Right ventricle myocardium superior (tissue), 1 donor: ENCODE measurements at regions not wholly inside any gene's neighbourhood (a gene's known extent, or its start where the extent isn't known, plus 50 kb on each side); places are given as distances from the start of the nearest gene placed in this dataset.
"Not testable (repeated sequence)": the region's sequence is repeated elsewhere in the genome, so short reads cannot be mapped to it uniquely, and the experiment has no call there.

Source experiments
- ATAC-seq: fragments of 200-7000 bp; cut with Tn5 transposase; one replicate; pipeline ENCODE4 v1.9.1; 2020; ENCODE audit warnings: mild to moderate bottlenecking; ENCODE audit not compliant: poor library complexity
- DNase-seq: peaks from one replicate; pipeline ENCODE4 v3.0.0-alpha.2; 2020
- intact Hi-C: fragments of 100-400 bp; cut with DNase I; formaldehyde crosslinking; loops from one replicate; pipeline ENCODE4 v1.11.2; 2022
- donor health status: DM: no; HTN: yes; CAD: no; lungs with severe emphysema.

DNA sequence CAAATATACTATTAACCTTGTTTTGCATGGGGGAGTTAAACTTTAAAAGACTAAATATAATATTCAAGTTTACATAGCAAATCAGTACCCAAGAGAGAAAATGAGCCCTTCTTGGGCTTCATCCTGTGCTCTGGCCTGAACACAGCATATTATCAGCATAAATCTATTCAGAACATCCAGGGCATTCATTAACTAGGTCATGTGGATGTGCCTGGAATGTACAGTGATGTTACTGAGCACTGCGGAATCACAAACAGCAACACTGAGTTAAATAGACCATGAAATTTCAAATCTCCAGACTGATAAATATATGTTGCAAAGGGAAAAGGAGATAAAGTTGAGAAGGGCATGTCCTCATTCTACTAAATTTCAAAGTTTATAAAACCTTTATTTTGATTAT lies 426.4 kb downstream of the AASDHPPT start:
- intact Hi-C loops, result no loop called here
- DNase-seq, result no peak
- ATAC-seq, result no peak

DNA sequence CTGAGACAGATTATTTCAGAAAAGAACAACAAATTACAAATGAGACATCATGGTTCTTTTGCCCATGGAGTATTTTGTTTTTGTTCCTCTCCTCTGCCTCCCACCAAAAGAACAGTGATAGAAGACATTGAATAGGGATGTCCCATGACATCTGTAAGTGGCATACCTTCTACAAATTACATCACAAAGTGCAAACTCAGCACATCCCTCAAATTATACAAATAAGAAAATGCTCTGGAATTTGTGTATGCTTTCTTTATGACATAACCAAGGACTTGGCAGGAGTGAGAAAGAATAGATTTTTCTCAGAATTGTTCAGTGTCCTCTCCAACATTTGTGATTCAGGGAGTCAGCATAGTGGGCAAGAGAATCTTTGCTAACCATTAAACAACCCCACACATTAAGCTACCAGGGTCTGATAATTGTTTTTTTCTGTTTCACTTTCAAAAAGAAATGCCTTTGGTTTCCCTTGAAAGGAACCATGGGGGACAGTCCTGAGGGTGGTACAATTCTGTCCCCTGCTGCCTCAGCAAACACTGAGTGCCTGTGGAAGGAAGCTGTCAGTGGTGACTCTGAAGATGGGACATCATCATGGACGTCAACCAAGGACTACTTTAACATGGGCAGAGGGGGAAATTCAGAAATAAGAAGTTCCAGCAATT lies 430.3 kb downstream of the AASDHPPT start:
- no peak for DNase-seq
- intact Hi-C loops, result no loop called here
- ATAC-seq, result no peak

DNA sequence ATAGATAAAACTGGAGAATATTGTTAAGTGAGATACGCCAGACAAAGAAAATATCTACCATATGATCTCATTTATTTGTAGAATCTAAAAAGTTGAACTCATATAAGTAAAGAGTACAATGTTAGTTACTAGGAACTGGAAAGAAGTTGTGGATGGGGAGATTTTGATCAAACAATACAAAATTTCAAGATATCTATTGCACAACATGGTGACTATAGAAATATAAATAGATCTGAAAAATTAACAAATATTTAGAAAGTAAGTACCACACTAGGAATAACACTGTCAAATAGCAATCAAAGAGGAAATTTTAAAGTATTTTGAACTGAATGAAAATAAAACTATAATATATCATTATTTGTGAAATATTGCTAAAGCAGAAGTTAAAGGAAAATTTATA lies 437.2 kb downstream of the AASDHPPT start:
- no peak for ATAC-seq
- intact Hi-C loops, result no loop called here

DNA sequence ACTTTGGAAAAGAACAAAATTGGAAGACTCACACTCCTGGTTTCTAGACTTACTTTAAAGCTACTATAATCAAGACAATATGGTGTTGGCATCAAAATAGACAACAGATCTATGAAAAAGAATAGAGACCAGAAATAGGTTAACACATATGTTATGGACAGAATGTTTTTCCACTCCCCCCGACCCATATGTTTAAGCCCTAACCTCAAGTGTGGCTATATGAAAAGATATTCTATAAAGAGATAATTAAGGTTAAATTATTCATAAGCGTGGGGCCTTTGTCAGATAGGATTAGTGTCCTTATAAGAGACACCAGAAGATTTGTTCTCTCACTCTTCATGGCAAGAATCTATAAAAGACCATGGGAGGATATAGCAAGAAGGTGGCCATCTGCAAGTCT lies 440.0 kb downstream of the AASDHPPT start:
- no peak for ATAC-seq
- intact Hi-C loops, result no loop called here
- DNase-seq, result no peak

More for the DNA sequence above, 437.2 kb downstream of the AASDHPPT start:
- DNase-seq, result no peak

DNA sequence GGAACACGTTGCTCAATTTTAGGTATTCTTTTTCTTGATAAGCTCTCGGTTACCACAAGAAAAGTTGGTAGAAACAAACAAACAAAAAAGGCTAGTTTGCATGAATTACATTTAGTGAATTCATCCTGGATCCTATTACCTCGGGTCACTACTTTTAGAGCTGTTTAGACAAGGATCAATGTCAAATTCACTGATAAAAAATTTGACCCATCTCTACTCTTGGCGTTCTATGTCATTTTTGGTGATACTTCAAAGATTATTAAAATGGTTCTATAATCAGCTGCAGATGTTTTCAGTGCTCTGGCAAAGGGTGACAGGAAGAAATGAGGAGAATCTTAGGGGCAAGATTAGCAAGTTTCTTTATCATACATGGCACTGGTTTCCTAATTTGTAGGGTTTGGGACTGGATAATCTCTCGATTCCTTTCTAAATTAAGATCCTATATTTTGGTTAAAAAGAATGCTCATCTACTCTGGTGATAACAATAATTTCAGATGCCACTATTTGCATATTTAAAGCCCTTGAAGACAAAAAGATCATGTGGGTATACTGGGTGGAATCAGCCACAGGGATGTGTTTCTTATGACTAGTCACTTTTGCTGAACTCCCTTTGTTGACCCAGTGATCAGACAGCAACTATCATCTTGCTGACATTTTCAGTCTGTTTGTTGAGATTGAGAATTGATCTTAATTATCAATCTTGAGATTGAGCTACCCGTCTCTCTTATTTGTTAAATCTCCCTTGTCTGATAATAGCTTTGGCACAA lies 442.9 kb downstream of the AASDHPPT start:
- ATAC-seq (no peak), DNase-seq (no peak)
- intact Hi-C loops, result no loop called here

DNA sequence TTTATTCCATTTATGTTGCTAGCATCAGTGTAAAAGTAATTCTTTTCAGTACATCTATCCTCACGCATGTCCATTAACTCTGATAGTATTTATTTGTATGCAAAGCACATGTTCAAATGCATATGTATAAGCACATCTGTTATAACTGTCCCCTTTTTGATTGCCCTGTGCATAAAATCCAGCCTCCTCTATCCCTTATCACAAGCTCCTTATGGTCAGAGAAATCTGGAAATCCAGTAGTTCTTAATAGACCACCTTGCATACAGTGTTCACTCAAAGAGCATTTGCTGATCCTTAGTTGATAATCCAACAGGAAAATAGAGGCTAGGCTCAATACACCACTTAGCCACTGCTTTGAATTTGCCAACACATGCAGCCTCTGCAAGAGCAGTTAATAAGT lies 443.5 kb downstream of the AASDHPPT start:
- DNase-seq (no peak), ATAC-seq (no peak)
- intact Hi-C loops, result no loop called here

DNA sequence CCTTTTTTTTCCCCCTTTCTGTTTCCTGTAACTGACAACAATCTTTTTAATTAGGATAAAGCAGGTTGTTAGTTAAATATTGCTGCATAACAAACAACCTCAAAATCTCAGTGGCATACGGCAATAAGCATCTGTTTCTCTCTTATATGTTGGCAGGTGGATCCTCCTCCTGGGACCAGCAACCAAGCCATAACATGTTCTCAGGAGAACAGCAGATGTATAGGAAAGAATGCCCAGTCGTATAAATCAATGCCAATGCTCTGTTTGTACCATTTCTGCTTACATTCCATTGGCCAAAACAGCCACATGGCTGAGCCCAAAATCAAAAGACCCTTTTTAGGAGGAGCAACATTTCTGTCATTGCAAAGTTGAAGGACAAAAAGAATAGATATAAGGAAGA lies 445.7 kb downstream of the AASDHPPT start:
- intact Hi-C loops, result no loop called here
- ATAC-seq (no peak), DNase-seq (no peak)

DNA sequence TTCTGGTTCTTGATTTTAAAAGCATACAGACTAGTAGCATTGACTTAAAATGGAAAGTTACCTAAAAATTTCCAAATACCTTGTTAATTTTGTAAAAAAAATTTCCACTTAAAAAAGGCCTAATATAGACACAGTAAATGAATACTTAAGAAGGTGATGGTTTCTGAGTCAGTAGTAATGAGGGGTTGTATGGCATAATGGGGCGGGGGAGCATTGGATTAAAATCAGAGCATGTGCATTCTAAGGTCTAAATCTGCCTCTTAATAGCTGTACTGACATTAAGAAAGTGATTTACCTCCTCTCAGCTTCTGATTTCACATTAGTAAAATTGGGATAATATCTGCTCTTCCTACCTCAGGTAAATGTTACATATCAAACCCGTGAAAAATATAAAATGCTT lies 446.5 kb downstream of the AASDHPPT start:
- no peak for ATAC-seq
- intact Hi-C loops, result no loop called here
- no peak for DNase-seq

DNA sequence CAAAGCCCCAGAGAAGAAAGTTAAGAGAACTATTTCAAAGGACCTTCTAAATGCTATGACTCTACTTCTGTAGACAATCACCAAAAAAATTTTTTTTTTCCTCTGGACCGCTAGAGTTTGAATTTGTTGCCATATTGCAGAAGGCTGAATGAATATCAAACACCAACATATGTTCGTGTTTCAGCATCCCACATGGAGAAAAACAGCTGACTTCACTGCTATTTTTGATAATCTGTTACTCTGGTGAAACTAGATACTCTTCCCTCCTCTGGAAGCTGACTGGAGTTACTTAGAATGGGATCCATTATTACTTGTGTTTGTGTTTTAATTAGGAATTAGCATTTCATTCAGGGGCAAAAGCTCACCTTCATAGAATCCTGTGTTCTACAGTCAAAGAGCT lies 447.0 kb downstream of the AASDHPPT start:
- DNase-seq (no peak), ATAC-seq (no peak)
- intact Hi-C loops, result no loop called here

DNA sequence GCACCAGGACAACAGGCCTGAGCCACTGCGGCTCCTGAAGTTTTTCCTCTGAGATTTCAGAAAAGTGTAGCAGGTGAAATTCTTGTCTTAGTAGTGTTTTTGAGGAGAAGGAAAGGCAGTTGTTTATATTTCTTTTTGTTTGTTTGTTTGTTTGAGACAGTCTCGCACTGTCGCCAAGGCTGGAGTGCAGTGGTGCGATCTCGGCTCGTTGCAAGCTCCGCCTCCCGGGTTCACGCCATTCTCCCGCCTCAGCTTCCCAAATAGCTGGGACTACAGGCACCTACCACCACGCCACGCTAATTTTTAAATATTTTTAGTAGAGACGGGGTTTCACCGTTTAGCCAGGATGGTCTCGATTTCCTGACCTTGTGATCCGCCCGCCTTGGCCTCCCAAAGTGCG lies 454.2 kb downstream of the AASDHPPT start:
- intact Hi-C loops, DNase-seq, ATAC-seq: not testable (repeated sequence)

DNA sequence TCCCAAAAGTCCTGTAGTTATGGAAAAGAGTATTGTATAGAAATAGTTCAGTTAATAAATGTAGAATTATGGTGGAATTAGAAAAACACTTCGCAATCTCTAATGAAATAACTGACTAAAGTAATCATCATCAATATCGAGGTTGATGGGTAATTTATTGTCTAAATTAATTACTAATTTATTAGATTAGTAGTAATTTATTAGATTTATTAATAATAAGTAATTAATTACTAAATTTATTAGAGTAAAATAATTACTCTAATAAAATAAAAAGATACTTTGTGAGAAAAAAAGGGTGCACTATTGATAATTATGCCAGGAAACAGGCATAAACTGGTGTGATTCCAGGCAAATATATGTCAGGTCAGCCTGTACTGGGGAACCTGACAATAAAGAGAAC lies 455.6 kb downstream of the AASDHPPT start:
- ATAC-seq (no peak), DNase-seq (no peak)
- intact Hi-C loops, result no loop called here

DNA sequence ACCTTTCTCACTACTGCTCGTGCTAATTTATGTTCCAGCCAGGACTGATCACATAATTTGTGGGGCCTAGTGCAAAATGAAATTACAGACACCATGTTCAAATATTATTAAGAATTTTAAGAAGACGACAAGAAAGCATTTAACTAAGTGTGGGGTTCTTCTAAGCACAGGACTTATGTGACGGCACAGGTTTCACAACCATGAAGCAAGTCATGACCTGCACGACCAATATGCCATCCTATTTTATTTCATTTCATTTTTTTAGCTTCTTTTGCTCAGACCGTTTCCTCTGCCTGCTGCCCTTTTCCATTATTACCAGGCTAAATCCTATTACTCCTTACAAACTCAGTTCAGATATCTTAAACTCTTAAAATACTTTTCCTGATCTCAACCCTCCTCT lies 462.5 kb downstream of the AASDHPPT start:
- no peak for ATAC-seq
- no peak for DNase-seq
- intact Hi-C loops, result no loop called here

DNA sequence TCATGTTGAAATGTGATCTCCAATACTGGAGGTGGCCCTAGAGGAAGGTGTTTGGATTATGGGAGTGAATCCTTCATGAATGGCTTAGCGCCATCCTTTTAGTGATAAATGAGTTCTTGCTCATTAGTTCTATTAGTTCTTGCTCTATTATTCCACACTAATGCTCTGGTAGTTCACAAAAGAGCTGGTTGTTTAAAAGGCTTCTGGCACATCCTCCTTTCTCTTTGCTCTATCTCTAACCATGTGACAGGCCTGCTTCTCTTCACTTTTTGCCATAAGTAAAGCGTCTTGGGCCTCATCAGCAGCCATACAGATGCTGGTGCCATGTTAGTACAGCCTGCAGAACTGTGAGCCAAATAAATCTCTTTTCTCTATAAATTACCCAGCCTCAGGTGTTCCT lies 469.9 kb downstream of the GUCY1A2 start:
- intact Hi-C loops, result no loop called here
- DNase-seq, result no peak
- ATAC-seq, result no peak

DNA sequence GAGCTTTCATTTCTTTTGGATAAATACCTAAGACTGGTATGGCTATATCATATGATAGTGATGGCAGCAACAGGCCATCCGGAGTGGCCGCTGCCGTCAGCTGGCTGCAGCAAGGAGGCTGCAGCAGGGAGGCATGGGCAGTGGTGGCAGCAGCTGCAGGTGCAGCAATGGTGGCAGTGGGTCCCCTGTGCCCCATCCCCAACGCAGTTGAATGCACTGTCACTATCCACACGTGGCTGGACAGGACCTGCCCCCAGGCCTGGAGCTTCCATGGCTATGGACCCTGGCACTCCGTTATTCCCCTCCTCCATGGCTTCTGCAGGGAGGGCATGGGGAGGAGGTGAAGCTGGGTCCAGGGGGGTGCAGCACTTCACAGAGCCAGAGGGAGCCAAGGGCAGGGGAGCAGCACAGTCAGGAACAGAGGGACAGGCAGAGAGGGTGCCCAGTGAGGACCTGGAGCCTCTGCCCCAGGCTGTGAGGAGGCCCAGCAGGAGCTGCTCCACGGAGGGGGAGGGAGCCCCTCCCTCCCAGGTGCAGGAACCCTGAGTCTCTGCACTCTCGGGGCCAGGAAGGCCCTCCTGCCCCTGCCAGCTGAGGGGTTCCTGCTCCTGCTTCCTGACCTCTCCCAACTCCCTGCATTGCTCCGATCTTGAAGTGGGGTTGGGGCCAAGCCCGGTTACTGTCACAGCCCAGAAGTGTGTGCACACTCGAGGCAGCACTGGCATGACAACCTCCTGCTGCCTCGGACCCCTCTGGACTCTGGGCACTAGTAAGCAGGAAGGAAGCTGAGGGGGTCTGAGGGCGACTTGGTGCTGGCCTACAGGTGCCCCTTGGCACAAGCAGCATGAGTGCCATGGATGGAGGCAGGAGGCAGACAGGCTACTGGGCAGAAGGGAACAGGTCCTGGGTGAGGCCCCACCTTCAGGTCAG lies 466.3 kb downstream of the GUCY1A2 start:
- intact Hi-C loops, result no loop called here
- no peak for DNase-seq
- no peak for ATAC-seq

DNA sequence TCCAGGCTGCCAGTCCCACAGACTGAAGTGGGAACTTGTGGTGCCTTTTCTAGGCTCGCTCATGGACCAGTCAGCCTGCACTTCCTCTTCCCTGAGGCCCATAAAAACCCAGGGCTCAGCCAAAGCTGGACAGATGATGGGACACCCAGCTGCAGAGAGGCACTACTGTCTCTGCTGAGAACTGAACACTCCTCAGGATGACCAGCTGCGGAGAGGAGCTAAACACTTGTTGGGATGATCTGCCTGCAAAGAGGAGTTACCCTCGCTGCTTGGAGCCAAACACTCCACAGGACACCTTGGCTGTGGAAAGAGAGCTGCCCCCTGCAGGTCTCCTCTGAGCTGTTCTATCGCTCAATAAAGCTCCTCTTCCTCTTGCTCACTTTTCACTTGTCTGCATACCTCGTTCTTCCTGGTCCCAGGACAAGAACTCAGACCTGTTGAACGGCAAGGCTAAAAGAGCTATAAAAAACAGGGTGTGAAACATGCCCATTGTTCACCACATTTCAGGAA lies 465.5 kb downstream of the GUCY1A2 start:
- no peak for ATAC-seq
- intact Hi-C loops, result no loop called here
- no peak for DNase-seq

DNA sequence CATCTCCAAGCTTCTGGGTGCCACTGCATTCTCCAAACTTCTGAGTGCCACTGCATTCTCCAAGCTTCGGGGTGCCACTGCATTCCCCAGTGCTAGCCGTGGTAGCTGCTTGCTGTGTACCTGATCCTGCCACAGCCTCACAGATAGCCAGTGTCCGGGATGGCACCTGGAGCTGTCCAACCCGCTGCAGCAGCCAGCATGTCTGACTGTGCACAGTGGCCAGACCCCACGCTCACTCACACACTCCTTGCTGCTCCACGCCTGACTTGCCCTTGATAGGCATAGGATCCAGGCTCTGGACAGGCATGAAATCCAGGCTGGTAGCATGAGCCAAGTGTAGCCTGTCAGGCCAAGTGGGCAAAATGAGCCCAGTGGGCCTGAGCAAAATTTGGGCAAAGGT lies 465.0 kb downstream of the GUCY1A2 start:
- intact Hi-C loops, result no loop called here
- ATAC-seq, result no peak
- no peak for DNase-seq

DNA sequence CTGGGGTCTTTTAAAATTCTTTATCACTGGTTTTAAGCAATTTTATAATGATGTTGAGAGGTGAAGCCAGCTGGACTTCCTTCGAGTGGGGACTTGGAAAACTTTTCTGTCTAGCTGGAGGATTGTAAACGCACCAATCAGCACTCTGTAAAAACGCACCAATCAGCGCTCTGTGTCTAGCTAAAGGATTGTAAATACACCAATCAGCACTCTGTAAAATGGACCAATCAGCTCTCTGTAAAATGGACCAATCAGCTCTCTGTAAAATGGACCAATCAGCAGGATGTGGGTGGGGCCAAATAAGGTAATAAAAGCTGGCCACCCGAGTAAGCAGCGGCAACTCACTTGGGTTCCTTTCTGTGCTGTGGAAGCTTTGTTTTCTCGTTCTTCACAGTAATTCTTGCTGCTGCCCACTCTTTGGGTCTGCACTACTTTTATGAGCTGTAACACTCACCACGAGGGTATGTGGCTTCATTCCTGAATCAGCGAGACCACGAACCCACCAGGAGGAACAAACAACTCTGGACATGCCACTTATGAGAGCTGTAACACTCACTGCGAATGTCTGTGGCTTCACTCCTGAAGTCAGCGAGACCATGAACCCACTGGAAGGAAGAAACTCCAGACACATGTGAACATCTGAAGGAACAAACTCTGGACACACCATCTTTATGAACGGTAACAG lies 462.6 kb downstream of the GUCY1A2 start:
- intact Hi-C loops, ATAC-seq, DNase-seq: not testable (repeated sequence)

DNA sequence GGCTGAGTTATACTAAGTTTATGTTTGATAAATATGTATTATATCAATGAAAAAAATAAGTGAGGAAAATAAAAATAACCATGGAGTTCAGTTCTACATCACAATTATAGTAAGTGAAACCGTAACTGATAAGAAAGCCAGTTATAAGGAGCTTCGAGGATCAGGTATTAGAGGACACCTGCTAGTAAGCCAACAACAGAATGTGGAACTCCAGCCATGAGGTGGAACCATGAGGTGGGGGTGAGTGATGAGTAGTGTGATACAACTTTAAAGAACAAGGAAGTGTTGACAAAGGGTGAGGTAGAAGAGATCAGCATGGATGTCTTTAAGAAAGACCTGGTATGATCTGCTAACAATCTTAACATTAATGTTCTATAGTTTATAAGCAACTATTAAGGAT lies 452.9 kb downstream of the GUCY1A2 start:
- DNase-seq, result no peak
- intact Hi-C loops, result no loop called here
- no peak for ATAC-seq

DNA sequence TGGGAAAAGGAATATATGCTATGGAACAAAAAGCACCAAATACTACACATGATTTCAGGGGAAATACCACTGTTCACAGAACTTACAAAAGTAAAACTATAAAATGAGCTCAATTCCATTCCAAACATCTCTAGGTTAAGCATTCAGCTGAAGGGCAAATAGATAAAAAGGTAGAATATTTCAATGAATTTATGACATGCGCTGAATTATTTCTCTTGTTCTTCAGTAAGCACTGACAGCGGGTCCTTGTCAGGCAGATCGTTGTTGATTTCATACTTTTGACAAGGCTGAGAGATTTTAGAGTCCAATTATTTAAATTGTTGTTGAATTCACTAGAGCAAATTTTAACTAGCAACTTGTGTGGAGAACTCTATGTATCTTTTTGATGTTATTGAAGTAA lies 449.6 kb downstream of the GUCY1A2 start:
- DNase-seq, result no peak
- ATAC-seq, result no peak
- intact Hi-C loops, result no loop called here
